ENCODE measurements at regions not wholly inside any gene's neighbourhood (a gene's known extent, or its start where the extent isn't known, plus 50 kb on each side); places are given as distances from the start of the nearest gene placed in this dataset.

DNA sequence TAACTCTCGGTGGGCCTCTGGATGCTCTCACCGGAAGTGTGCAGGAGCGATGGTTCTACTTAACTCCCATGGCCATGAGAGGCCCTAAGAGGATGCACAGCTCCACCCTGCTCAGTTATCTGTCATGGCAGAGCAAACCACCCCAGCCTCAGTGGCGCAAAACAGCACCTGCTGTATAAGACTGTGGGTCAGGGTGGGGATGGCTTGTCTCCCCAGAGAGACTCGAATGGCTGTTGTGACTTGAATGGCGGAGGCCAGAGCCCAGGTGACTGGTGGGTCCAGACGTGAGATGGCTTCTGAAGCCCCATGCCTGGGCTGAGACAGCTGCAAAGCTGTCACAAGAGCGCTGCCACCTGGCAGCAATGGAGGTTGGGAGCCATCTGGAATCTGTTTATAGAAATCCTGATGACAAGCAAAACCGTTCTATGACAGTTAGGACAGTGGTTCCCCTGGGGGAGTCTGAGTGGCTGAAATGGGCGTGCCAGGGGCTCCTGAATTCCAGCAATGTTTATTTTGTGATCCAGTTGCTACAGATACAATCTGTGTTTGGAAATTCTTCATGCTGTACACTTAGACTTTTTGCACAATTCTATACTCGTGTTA lies 490.5 kb downstream of the TCERG1L start:
- no peak for DNase-seq (ENCODE audit: low spot score)

DNA sequence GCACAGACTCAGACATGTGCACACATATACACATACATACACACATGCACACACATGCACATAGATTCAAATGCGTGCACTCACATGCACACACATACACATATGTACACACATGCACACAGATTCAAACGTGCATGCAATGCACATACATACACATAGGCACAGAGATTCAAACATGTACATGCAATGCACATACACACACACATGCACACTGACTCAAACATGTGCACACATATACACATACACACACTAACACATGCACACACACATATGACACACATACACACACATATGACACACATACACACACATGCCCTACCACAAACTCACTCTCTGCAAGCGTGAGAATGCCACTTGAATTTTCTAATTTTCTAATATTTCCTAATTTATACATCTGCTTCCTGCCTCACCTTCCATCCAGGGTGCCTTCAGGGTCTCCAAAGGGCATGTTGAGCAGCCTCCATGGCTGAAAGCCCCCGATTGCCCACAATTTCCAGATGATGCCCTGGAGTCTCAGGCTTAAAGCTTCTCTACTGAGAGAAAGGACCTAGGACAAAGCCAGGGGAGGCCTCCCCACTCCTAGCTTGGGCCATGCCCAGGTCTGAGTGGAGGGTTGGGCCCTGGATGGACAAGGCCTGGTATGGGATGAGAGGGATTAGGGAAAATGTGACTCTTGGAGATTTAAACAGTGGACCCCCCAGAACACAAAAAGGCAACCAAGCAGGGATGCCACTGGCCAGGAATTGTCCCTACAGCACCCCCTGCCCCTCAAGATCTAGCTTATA lies 487.1 kb downstream of the TCERG1L start:
- DNase-seq (ENCODE audit: low spot score): no peak

- no peak for DNase-seq (ENCODE audit: low spot score)
Measured at GRCh38 chr10:130833596-130833995, 477.9 kb downstream of the TCERG1L start.

GRCh38 chr10:130834170-130834569 lies 477.4 kb downstream of the TCERG1L start:
- no peak for DNase-seq (ENCODE audit: low spot score)

- no peak for DNase-seq (ENCODE audit: low spot score)
Measured at GRCh38 chr10:130834573-130834972, 476.9 kb downstream of the TCERG1L start.

DNA sequence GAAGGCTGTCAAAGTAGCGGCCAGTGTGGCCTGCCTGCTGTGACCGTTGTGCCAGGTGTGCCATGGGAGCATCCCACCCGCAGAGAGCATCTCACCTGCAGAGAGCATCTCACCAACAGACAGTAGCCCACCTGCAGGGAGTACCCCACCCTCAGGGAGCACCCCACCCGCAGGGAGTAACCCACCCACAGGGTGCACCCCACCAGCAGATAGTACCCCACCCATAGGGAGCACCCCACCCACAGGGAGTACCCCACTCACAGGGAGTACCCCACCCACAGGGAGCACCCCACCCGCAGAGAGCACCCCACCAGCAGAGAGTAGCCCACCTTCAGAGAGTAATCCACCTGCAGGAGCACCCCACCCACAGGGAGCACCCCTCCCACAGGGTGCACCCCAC lies 476.5 kb downstream of the TCERG1L start:
- DNase-seq (ENCODE audit: low spot score): no peak

DNA sequence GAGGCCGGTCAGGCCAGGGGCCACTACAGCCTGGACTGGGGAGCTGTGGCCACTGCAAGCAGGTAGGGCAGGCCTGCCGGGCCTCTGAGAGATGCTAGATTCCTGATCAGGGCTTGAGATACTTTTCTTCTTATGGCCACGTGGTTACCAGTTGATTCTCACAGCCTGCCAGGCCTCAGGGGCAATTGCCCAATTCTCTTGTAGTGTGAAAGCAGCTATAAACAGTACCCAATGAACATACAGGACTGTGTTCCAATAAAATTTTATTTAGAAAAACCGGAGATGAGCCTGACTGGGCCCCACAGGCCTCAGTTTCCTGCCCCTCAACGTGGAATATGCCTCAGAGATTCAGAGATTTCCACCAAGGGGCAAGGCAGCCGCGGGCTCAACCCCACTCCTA lies 475.2 kb downstream of the TCERG1L start:
- no peak for DNase-seq (ENCODE audit: low spot score)

GRCh38 chr10:130843051-130843653 lies 468.4 kb downstream of the TCERG1L start:
- DNase-seq (ENCODE audit: low spot score): no peak

DNA sequence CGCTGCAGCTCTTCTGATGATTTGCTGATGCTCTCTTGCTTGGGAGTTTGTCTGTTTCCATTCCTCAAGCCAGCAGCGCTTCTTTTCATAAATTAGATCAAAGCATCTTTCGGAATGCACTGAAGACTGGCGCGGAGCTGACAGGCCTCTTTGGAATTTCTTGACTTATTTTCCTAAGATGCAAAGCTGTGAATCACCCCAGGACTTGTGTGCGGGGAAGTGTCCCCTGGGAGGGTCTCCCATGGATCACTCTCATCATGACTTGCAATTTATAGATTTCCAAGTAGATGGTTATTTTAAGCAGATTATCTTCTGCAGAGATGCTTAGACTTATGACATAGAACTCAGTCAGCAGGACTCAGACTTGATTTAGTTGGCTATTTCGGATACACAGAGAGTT lies 467.2 kb downstream of the TCERG1L start:
- no peak for DNase-seq (ENCODE audit: low spot score)

- DNase-seq (ENCODE audit: low spot score): no peak
Measured at GRCh38 chr10:130847170-130847569, 464.4 kb downstream of the TCERG1L start.

GRCh38 chr10:130848855-130849254 lies 462.7 kb downstream of the TCERG1L start:
- no peak for DNase-seq (ENCODE audit: low spot score)

DNA sequence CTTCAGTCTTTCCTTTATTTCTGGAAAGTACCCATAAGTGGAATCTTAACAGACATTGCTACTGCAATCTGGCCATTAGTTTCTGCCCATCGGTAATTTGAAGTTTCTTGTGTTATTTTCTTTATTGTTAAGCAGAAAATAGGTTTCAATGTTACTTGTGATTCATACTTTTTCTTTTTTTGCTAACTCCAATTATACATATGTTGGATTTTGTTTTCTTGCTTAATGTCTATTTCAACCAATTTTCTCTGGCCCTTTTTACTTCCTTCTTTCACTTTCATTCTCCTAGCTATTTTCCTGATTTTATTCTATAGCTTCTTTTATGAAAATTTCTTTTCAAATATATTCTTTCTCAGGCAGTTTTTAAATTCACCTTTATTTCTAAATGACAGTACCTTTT lies 457.4 kb downstream of the TCERG1L start:
- no peak for DNase-seq (ENCODE audit: low spot score)

GRCh38 chr10:130857631-130858295 lies 453.8 kb downstream of the TCERG1L start:
- DNase-seq (ENCODE audit: low spot score): no peak

GRCh38 chr10:130858626-130859025 lies 452.9 kb downstream of the TCERG1L start:
- no peak for DNase-seq (ENCODE audit: low spot score)

DNA sequence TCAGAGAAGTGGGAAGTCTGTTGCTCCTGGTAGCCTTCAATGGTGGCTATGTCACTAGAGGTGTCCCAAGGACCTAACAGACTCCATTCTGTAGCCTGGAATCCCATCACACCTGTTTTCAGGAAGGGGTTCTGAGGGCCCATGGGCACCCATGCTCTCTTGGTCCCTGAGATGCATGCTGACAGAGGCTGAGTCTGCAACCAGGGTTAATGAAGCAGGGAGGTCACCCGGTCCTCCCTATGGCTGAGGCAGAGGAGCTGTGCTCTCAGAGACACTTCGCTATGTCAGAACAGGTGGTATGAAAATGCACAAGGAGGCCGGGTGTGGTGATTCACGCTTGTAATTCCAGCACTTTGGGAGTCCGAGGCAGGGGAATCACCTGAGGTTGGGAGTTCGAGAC lies 452.1 kb downstream of the TCERG1L start:
- DNase-seq (ENCODE audit: low spot score): no peak

- no peak for DNase-seq (ENCODE audit: low spot score)
Measured at GRCh38 chr10:130862122-130862521, 449.4 kb downstream of the TCERG1L start.

DNA sequence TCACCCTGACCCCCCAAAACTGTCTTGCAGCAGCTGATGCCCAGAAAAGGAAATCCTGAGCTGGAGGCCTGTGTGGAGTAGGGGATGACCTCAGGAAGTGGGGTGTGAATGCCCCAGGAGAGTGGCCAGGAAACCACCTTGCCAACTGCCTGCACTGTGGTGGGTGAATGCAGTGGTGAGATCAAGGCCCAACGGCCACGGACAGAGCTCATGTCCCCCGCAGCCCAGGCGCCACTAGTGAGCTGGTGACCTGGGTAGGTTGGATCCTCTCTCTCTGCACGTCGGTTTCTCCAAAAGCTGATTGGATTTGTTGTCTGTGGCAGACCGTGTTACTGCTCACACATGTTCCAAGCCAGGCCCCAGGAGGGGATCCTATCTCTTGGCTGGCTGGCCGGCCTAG lies 448.9 kb downstream of the TCERG1L start:
- DNase-seq (ENCODE audit: low spot score): no peak

DNA sequence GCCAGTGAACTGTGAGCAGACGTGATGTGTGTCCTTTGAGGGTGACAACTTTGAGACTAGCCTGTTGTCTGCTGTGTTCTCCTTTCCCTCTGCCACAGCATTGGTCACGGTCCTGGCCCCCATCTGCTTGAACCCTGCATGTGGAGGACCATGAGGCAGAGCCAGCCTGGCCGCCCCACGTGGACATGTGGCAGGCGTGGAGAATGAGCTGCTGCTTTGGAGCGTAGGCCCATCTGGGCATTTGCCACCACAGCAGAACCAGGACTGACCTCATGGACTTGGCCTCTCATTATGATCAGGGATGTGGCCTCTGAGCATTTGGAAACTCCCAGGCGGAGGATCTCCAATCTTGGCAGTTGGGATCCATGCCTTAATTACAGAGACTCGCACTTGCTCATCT lies 448.5 kb downstream of the TCERG1L start:
- no peak for DNase-seq (ENCODE audit: low spot score)

DNA sequence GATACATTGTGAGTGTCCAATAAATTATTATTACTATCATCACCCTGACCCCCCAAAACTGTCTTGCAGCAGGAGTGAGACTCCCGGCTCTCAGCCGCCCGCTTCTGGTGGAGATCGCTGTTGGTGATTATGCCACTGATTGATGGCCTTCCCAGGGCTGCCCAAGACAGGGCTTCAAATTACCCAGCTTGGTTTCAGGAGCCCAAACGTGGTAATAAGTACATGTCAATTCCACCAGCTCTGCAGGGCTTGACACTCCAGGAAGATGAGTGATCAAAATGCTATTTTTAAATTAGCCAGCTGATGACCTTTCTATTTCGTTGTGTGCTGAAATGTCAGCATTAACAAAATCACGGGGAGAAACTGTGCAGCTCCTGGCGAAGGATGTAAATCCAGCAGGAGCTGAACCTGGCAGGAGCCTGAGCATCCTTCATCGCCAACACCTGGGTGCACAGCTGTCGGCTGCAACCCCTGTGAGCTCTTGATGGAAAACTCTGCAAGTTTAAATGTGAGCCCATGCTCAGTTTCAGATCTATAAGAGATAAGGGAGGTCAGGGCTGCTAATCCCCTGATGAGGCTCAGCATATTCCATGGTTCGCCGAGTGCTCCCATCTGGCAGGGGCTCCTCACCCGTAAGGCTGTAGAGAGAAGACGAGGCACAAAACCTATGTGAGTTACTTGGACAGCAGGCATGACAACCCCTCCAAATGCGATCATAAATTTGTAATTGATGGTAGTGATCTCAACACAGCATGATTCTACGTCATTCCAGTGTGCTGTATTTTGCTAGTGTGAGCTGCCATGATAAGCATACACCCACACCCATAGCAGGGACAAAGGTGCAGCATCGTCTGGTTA lies 446.3 kb downstream of the TCERG1L start:
- DNase-seq (ENCODE audit: low spot score): no peak

GRCh38 chr10:130866857-130867256 lies 444.7 kb downstream of the TCERG1L start:
- no peak for DNase-seq (ENCODE audit: low spot score)

DNA sequence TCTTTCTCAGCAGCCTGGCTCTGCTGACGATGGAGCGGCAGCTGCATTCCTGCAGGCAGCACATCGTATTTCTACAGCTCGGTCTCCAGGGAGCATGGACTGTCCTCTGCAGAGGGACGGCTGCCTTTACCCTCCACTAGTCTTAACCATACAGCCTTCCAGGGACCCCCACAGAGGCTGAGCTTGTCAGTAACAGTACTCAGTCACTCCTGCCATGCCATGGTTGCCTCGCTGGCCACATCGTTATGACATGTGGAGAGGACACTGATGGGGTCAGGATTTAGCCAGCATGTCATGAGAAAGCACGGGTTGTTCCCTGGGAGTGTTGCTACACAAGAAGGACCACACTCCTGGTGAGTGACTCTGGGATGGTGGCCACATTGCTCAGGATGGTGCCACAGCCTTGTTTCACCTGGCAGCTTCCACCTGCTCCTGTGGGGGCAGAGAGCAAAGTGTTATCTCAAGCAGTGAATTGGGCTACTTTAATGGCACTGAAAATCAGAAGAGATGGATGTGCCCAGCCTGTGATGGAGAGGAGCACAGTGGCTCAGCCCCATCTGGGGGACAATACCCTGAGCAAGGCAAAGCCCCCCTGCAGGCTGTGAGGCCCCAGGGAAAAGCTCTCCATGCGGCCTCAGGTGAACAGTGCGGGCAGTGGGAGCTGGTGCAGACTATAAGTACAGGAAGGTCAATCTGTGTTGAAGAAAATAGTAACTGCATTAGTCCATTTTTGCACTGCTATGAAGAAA lies 443.9 kb downstream of the TCERG1L start:
- DNase-seq (ENCODE audit: low spot score): no peak
